ENCODE measurements at regions not wholly inside any gene's neighbourhood (a gene's known extent, or its start where the extent isn't known, plus 50 kb on each side); places are given as distances from the start of the nearest gene placed in this dataset.
A peak's percentile ranks its signal among the peaks of the same experiment; 100 is the strongest.

DNA sequence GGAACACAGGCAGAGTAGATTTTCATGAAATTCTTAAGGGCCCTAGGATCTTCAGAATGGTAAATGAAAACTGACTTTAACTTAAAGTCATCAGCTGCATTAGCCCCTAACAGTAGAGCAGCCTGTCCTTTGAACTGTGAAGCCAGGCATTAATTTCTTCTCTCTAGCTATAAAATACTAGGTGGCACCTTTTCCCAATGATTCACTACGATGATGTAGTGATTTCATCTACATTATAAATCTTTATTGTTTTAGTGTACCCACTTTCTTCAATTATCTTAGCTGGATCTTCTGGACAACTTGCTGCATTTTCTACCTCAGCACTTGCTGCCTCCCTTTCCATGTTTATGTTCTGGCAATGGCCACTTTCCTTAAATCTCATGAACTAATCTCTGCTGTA, 290.5 kb downstream of the NOL4 start:
- TF ChIP-seq, protein P1, sequence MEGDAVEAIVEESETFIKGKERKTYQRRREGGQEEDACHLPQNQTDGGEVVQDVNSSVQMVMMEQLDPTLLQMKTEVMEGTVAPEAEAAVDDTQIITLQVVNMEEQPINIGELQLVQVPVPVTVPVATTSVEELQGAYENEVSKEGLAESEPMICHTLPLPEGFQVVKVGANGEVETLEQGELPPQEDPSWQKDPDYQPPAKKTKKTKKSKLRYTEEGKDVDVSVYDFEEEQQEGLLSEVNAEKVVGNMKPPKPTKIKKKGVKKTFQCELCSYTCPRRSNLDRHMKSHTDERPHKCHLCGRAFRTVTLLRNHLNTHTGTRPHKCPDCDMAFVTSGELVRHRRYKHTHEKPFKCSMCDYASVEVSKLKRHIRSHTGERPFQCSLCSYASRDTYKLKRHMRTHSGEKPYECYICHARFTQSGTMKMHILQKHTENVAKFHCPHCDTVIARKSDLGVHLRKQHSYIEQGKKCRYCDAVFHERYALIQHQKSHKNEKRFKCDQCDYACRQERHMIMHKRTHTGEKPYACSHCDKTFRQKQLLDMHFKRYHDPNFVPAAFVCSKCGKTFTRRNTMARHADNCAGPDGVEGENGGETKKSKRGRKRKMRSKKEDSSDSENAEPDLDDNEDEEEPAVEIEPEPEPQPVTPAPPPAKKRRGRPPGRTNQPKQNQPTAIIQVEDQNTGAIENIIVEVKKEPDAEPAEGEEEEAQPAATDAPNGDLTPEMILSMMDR (IDR thresholded peaks at IDR 0.05), result no peak
- TF ChIP-seq POLR2A (IDR thresholded peaks at IDR 0.05), result no peak
- no peaks in the 10 kb centered on the region for H3K9me3 ChIP-seq

DNA sequence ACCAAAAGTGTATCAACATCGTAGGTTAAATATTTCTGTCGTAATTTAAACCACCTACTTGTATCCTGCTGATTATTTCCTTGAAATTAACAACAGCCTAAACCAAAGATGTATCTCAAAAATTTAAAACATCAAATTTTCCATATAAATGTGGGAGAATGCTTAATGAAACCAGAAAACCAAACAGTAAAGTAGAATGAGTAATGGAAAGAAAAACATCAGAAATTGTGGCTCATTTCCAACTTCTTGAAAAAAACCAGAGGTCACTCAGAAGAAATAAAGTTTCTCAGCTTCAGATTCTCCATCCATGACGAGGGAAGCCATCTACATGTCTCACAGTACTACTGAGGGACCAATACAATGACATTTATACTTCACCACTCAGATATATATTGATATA, 296.5 kb downstream of the NOL4 start:
- no peaks in the 10 kb centered on the region for H3K9me3 ChIP-seq
- TF ChIP-seq, protein P1 (IDR thresholded peaks at IDR 0.05), result no peak
- TF ChIP-seq POLR2A (IDR thresholded peaks at IDR 0.05), result no peak
- H3K27ac ChIP-seq, result no peak overlapping the region
- no peak for DNase-seq
- no peaks in the 10 kb centered on the region for H3K4me1 ChIP-seq
- no peaks in the 10 kb centered on the region for H3K27me3 ChIP-seq
- H3K4me3 ChIP-seq, result no peak overlapping the region
- no peaks in the 10 kb centered on the region for H3K36me3 ChIP-seq

More for the DNA sequence above, 290.5 kb downstream of the NOL4 start:
- Histone ChIP-seq H3K27me3 (no peaks in the 10 kb centered on the region), H3K36me3 (no peaks in the 10 kb centered on the region), H3K27ac (no peak overlapping the region), H3K4me3 (no peak overlapping the region), H3K4me1 (no peaks in the 10 kb centered on the region)
- DNase-seq, result no peak

DNA sequence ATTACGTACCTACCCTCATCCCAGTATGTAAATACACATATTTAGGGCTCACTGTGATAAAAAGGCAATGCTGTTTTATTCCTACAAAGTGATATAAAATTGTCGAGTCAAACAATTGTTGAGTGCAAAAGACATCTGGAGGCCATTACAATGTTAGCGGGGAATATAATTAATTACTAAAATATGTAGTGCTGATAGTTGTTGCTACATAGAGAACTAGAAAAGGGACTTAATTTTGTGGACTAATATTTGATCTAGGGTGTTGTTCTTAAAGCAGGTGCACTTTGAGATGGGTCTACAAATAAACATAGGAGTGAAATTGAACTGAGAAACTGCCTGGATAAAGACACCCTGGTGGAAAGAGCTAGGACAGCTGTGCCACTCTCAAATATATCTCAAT, 300.1 kb downstream of the NOL4 start:
- H3K4me1 ChIP-seq, result no peaks in the 10 kb centered on the region
- TF ChIP-seq POLR2A (IDR thresholded peaks at IDR 0.05), result no peak
- TF ChIP-seq, protein P1 (IDR thresholded peaks at IDR 0.05), result no peak
- H3K4me3 ChIP-seq, result no peak overlapping the region
- no peaks in the 10 kb centered on the region for H3K9me3 ChIP-seq
- H3K27ac ChIP-seq, result no peak overlapping the region
- no peak for DNase-seq
- H3K27me3 ChIP-seq, result no peaks in the 10 kb centered on the region
- no peaks in the 10 kb centered on the region for H3K36me3 ChIP-seq

DNA sequence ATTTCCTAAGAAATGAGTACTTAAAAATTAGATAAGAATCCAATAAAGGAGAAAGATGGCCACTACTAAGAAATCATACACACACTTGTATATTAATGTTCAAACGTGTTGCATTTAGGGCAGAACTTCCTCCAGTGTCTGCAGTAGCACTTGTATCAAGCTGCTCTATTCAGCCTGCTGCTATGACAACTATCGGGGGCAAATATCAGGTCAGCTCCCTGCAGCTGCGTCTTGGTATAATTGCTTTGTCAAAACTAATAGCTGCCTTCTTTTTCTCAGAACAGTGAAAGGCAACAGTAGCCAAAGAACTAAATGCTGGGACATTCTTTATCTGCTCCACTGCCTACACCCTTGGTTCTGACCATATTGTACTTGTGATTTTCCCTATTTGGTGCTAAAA, 300.7 kb downstream of the NOL4 start:
- no peaks in the 10 kb centered on the region for H3K4me1 ChIP-seq
- DNase-seq, result no peak
- H3K9me3 ChIP-seq, result no peaks in the 10 kb centered on the region
- no peak for TF ChIP-seq POLR2A (IDR thresholded peaks at IDR 0.05)
- no peaks in the 10 kb centered on the region for H3K27me3 ChIP-seq
- no peak overlapping the region for H3K4me3 ChIP-seq
- no peak overlapping the region for H3K27ac ChIP-seq
- H3K36me3 ChIP-seq, result no peaks in the 10 kb centered on the region

DNA sequence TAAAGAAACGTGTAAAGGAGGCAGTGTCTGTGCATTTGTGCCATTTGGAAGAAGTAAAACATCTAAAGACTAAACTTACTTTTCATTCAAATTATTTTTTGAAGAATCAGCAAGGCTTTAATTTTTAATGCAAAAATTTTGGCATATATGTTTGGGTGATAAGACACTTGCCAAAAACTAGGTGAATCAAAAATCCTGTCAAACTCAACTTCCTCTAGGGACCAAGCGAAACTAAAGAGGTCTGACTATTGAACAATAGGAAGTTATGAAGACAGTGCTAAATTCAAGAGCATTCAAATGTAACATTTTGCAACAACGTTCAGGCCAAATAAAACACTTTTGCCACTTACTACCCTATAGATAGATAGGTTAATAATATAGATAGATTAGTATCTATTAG, 306.1 kb downstream of the NOL4 start:
- DNase-seq, result no peak
- Histone ChIP-seq H3K4me1 (no peaks in the 10 kb centered on the region), H3K4me3 (no peak overlapping the region), H3K27ac (no peak overlapping the region), H3K9me3 (no peaks in the 10 kb centered on the region), H3K27me3 (no peaks in the 10 kb centered on the region), H3K36me3 (no peaks in the 10 kb centered on the region)
- no peak for TF ChIP-seq POLR2A (IDR thresholded peaks at IDR 0.05)
- TF ChIP-seq, protein P1 (IDR thresholded peaks at IDR 0.05), result no peak

DNA sequence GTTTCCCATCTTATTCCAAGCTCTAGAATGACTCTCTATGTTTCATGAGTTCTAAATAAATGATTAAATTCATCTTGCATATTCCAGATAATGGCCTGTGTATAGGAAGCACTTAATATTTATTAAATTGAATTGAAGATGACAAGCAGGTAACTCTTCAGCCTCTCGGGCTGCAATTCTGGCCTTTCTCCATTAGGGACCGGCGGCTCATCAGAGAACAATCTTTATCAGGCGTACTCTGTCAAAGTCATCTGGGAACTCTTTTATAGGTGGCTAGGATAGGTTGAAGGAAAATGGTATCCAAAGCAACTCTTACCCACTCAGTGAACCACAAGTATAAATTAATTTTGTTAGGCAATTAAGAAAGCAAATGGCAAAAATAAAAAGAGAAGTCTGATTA, 308.5 kb downstream of the NOL4 start:
- TF ChIP-seq POLR2A (IDR thresholded peaks at IDR 0.05), result no peak
- TF ChIP-seq, protein P1 (IDR thresholded peaks at IDR 0.05), result peak in 2 of 6 experiments; percentile 18 to 20
- Histone ChIP-seq H3K27ac (no peak overlapping the region), H3K27me3 (no peaks in the 10 kb centered on the region), H3K4me1 (no peaks in the 10 kb centered on the region), H3K36me3 (no peaks in the 10 kb centered on the region), H3K9me3 (no peaks in the 10 kb centered on the region), H3K4me3 (no peak overlapping the region)
- DNase-seq, result no peak

Data from Peyer's patch (tissue), 4 donors.